ENCODE measurements at regions not wholly inside any gene's neighbourhood (a gene's known extent, or its start where the extent isn't known, plus 50 kb on each side); places are given as distances from the start of the nearest gene placed in this dataset.
A peak's percentile ranks its signal among the peaks of the same experiment; 100 is the strongest.
"Not testable (repeated sequence)": the region's sequence is repeated elsewhere in the genome, so short reads cannot be mapped to it uniquely, and the experiment has no call there.

GRCh38 chr1:112827391-112827790 lies 112.3 kb upstream of the PPM1J start:
- H3K36me3 Mint-ChIP-seq (ENCODE audit: low read depth) = not testable (repeated sequence)

GRCh38 chr1:112826217-112826944 lies 111.2 kb upstream of the PPM1J start:
- Mint-ChIP-seq H3K36me3 (ENCODE audit: low read depth) (no peaks in the 10 kb centered on the region), H3K27ac (no peak overlapping the region), H3K4me1 (ENCODE audit: low read depth) (no peaks in the 10 kb centered on the region), H3K9me3 (no peaks in the 10 kb centered on the region), H3K4me3 (no peak overlapping the region), H3K27me3 (peaks cover 13% of the 10 kb centered on the region)
- no peak for DNase-seq

More at GRCh38 chr1:112827391-112827790, 112.3 kb upstream of the PPM1J start:
- H3K27me3 Mint-ChIP-seq = peaks cover 13% of the 10 kb centered on the region
- H3K9me3 Mint-ChIP-seq; DNase-seq; H3K4me3 Mint-ChIP-seq; H3K4me1 Mint-ChIP-seq (ENCODE audit: low read depth); H3K27ac Mint-ChIP-seq: not testable (repeated sequence)

GRCh38 chr1:112825563-112826216 lies 110.6 kb upstream of the PPM1J start:
- not testable (repeated sequence) for DNase-seq; H3K4me3 Mint-ChIP-seq; H3K4me1 Mint-ChIP-seq (ENCODE audit: low read depth); H3K27ac Mint-ChIP-seq; H3K9me3 Mint-ChIP-seq; H3K36me3 Mint-ChIP-seq (ENCODE audit: low read depth)
- peaks cover 13% of the 10 kb centered on the region for H3K27me3 Mint-ChIP-seq

- not testable (repeated sequence) for H3K27ac Mint-ChIP-seq; H3K4me1 Mint-ChIP-seq (ENCODE audit: low read depth); H3K9me3 Mint-ChIP-seq; DNase-seq; H3K4me3 Mint-ChIP-seq; H3K36me3 Mint-ChIP-seq (ENCODE audit: low read depth)
- peaks cover 14% of the 10 kb centered on the region for H3K27me3 Mint-ChIP-seq
Observed at GRCh38 chr1:112825075-112825474, 109.9 kb upstream of the PPM1J start.

GRCh38 chr1:112821307-112822063 lies 106.4 kb upstream of the PPM1J start:
- H3K27me3 Mint-ChIP-seq = peaks cover 19% of the 10 kb centered on the region
- not testable (repeated sequence) for DNase-seq; H3K9me3 Mint-ChIP-seq; H3K36me3 Mint-ChIP-seq (ENCODE audit: low read depth); H3K27ac Mint-ChIP-seq; H3K4me1 Mint-ChIP-seq (ENCODE audit: low read depth); H3K4me3 Mint-ChIP-seq

- no peak for DNase-seq
- Mint-ChIP-seq H3K4me3 (no peak overlapping the region), H3K36me3 (ENCODE audit: low read depth) (no peaks in the 10 kb centered on the region), H3K4me1 (ENCODE audit: low read depth) (peaks cover 2% of the 10 kb centered on the region), H3K27ac (no peak overlapping the region), H3K27me3 (peaks cover 10% of the 10 kb centered on the region), H3K9me3 (no peaks in the 10 kb centered on the region)
Observed at GRCh38 chr1:112818990-112819689, 104.0 kb upstream of the PPM1J start.

GRCh38 chr1:112817555-112818373 lies 102.6 kb upstream of the PPM1J start:
- Mint-ChIP-seq H3K4me3 (no peak overlapping the region), H3K4me1 (ENCODE audit: low read depth) (peaks cover 2% of the 10 kb centered on the region), H3K27ac (no peak overlapping the region), H3K27me3 (peaks cover 7% of the 10 kb centered on the region), H3K36me3 (ENCODE audit: low read depth) (no peaks in the 10 kb centered on the region), H3K9me3 (no peaks in the 10 kb centered on the region)
- DNase-seq = no peak

GRCh38 chr1:112815376-112815775 lies 100.2 kb upstream of the PPM1J start:
- peaks cover 7% of the 10 kb centered on the region for H3K27me3 Mint-ChIP-seq
- no peaks in the 10 kb centered on the region for H3K9me3 Mint-ChIP-seq
- H3K36me3 Mint-ChIP-seq (ENCODE audit: low read depth) = no peaks in the 10 kb centered on the region
- peaks cover 2% of the 10 kb centered on the region for H3K4me1 Mint-ChIP-seq (ENCODE audit: low read depth)
- no peak overlapping the region for H3K27ac Mint-ChIP-seq
- no peak for DNase-seq
- no peak overlapping the region for H3K4me3 Mint-ChIP-seq

- H3K9me3 Mint-ChIP-seq; H3K27me3 Mint-ChIP-seq; H3K27ac Mint-ChIP-seq; H3K36me3 Mint-ChIP-seq (ENCODE audit: low read depth); H3K4me1 Mint-ChIP-seq (ENCODE audit: low read depth); DNase-seq; H3K4me3 Mint-ChIP-seq: not testable (repeated sequence)
Observed at GRCh38 chr1:112814645-112815044, 99.5 kb upstream of the PPM1J start.

GRCh38 chr1:112808861-112809684 lies 93.9 kb upstream of the PPM1J start:
- H3K4me3 Mint-ChIP-seq = no peak overlapping the region
- H3K27me3 Mint-ChIP-seq = peaks cover 7% of the 10 kb centered on the region
- peak; percentile 76 for DNase-seq
- no peaks in the 10 kb centered on the region for H3K36me3 Mint-ChIP-seq (ENCODE audit: low read depth)
- no peaks in the 10 kb centered on the region for H3K9me3 Mint-ChIP-seq
- no peaks in the 10 kb centered on the region for H3K4me1 Mint-ChIP-seq (ENCODE audit: low read depth)
- H3K27ac Mint-ChIP-seq = no peak overlapping the region

- H3K27me3 Mint-ChIP-seq = peaks cover 11% of the 10 kb centered on the region
- no peak overlapping the region for H3K4me3 Mint-ChIP-seq
- H3K27ac Mint-ChIP-seq = no peak overlapping the region
- no peaks in the 10 kb centered on the region for H3K36me3 Mint-ChIP-seq (ENCODE audit: low read depth)
- H3K9me3 Mint-ChIP-seq = no peaks in the 10 kb centered on the region
- no peak for DNase-seq
- no peaks in the 10 kb centered on the region for H3K4me1 Mint-ChIP-seq (ENCODE audit: low read depth)
Observed at GRCh38 chr1:112807999-112808398, 92.9 kb upstream of the PPM1J start.

GRCh38 chr1:112807117-112807516 lies 92.0 kb upstream of the PPM1J start:
- Mint-ChIP-seq H3K27me3 (peaks cover 11% of the 10 kb centered on the region), H3K36me3 (ENCODE audit: low read depth) (no peaks in the 10 kb centered on the region), H3K4me3 (no peak overlapping the region), H3K9me3 (no peaks in the 10 kb centered on the region), H3K4me1 (ENCODE audit: low read depth) (no peaks in the 10 kb centered on the region), H3K27ac (no peak overlapping the region)
- no peak for DNase-seq

GRCh38 chr1:112806090-112806642 lies 91.0 kb upstream of the PPM1J start:
- Mint-ChIP-seq H3K27me3 (peaks cover 11% of the 10 kb centered on the region), H3K4me3 (no peak overlapping the region), H3K9me3 (no peaks in the 10 kb centered on the region), H3K36me3 (ENCODE audit: low read depth) (no peaks in the 10 kb centered on the region), H3K27ac (no peak overlapping the region), H3K4me1 (ENCODE audit: low read depth) (no peaks in the 10 kb centered on the region)
- DNase-seq = no peak
